H9 (cell line): ENCODE measurements at regions not wholly inside any gene's neighbourhood (a gene's known extent, or its start where the extent isn't known, plus 50 kb on each side); places are given as distances from the start of the nearest gene placed in this dataset.

Source experiments
- DNase-seq: peaks from one replicate; pipeline ENCODE4 v3.0.0-alpha.2; 2017
- H2AFZ ChIP-seq: one replicate; pipeline ENCODE4 v1.6.1; 2013; ENCODE audit warnings: mild to moderate bottlenecking, low read length, control low read depth, moderate library complexity
- H2AK5ac ChIP-seq: 2 replicates; pipeline ENCODE4 v1.6.1; 2013; ENCODE audit warnings: low read length, control low read depth, mixed read lengths; ENCODE audit not compliant: insufficient read length
- H2BK120ac ChIP-seq: one replicate; pipeline ENCODE4 v1.6.1; 2013; ENCODE audit warnings: low read depth, mild to moderate bottlenecking, low read length, control low read depth, inconsistent platforms; ENCODE audit not compliant: poor library complexity, severe bottlenecking
- H2BK12ac ChIP-seq: 2 replicates; pipeline ENCODE4 v1.6.1; 2013; ENCODE audit warnings: low read length, control low read depth, mixed read lengths, low read depth; ENCODE audit not compliant: insufficient read length
- H2BK15ac ChIP-seq: 2 replicates; pipeline ENCODE4 v1.6.1; 2013; ENCODE audit warnings: low read depth, low read length, control low read depth
- H2BK20ac ChIP-seq: one replicate; pipeline ENCODE4 v1.6.1; 2013; ENCODE audit warnings: low read depth, mild to moderate bottlenecking, low read length, control low read depth, inconsistent platforms; ENCODE audit not compliant: poor library complexity, severe bottlenecking
- H2BK5ac ChIP-seq: 2 replicates; pipeline ENCODE4 v1.6.1; 2013; ENCODE audit warnings: low read length, control low read depth, mixed read lengths; ENCODE audit not compliant: insufficient read length
- H3K14ac ChIP-seq: 2 replicates; pipeline ENCODE4 v1.6.1; 2013; ENCODE audit warnings: low read length, control low read depth; ENCODE audit not compliant: insufficient read depth
- H3K18ac ChIP-seq: 2 replicates; pipeline ENCODE4 v1.6.1; 2013; ENCODE audit warnings: low read depth, mild to moderate bottlenecking, mixed read lengths, low read length, control low read depth; ENCODE audit not compliant: insufficient read length
- H3K23ac ChIP-seq: 2 replicates; pipeline ENCODE4 v1.6.1; 2013; ENCODE audit warnings: low read length, control low read depth, mixed read lengths, low read depth; ENCODE audit not compliant: insufficient read length
- H3K23me2 ChIP-seq: 2 replicates; pipeline ENCODE4 v1.6.1; 2013; ENCODE audit warnings: low read depth, mild to moderate bottlenecking, mixed read lengths, low read length, control low read depth; ENCODE audit not compliant: insufficient read length, poor library complexity, severe bottlenecking
- H3K27ac ChIP-seq: 2 replicates; pipeline ENCODE4 v1.5.1; 2013; ENCODE audit warnings: low read length, control low read depth, mixed read lengths, low read depth; ENCODE audit not compliant: insufficient read length
- H3K27me3 ChIP-seq: 2 replicates; pipeline ENCODE4 v1.6.1; 2013; ENCODE audit warnings: low read length, control low read depth, inconsistent platforms; ENCODE audit not compliant: insufficient read depth
- H3K4ac ChIP-seq: 2 replicates; pipeline ENCODE4 v1.6.1; 2013; ENCODE audit warnings: low read depth, mild to moderate bottlenecking, control low read depth, inconsistent platforms, low read length, moderate library complexity
- H3K4me1 ChIP-seq: 2 replicates; pipeline ENCODE4 v1.6.1; 2013; ENCODE audit warnings: low read length, control low read depth, inconsistent platforms; ENCODE audit not compliant: insufficient read depth
- H3K4me2 ChIP-seq: 2 replicates; pipeline ENCODE4 v1.6.1; 2013; ENCODE audit warnings: low read length, control low read depth, mixed read lengths; ENCODE audit not compliant: insufficient read length, insufficient read depth
- H3K56ac ChIP-seq: 2 replicates; pipeline ENCODE4 v1.6.1; 2013; ENCODE audit warnings: low read depth, mild to moderate bottlenecking, mixed read lengths, low read length, control low read depth; ENCODE audit not compliant: insufficient read length
- H3K79me1 ChIP-seq: 2 replicates; pipeline ENCODE4 v1.6.1; 2013; ENCODE audit warnings: low read depth, mild to moderate bottlenecking, moderate library complexity, low read length, control low read depth, inconsistent platforms; ENCODE audit not compliant: insufficient read depth, poor library complexity, severe bottlenecking
- H3K79me2 ChIP-seq: 2 replicates; pipeline ENCODE4 v1.6.1; 2013; ENCODE audit warnings: low read length, control low read depth, inconsistent platforms; ENCODE audit not compliant: insufficient read depth
- H3K9ac ChIP-seq: 2 replicates; pipeline ENCODE4 v1.6.1; 2013; ENCODE audit warnings: low read length, control low read depth, mixed read lengths; ENCODE audit not compliant: insufficient read length; ENCODE audit errors: extremely low read depth
- H3K9me3 ChIP-seq: one replicate; pipeline ENCODE4 v1.6.1; 2013; ENCODE audit warnings: low read depth, low read length, inconsistent platforms; ENCODE audit not compliant: control insufficient read depth
- H3T11ph ChIP-seq: one replicate; pipeline ENCODE4 v1.6.1; 2013; ENCODE audit warnings: mild to moderate bottlenecking, low read length, control low read depth, inconsistent platforms
- H4K20me1 ChIP-seq: one replicate; pipeline ENCODE4 v1.6.1; 2013; ENCODE audit not compliant: control insufficient read depth, insufficient read length, insufficient read depth
- H4K5ac ChIP-seq: 2 replicates; pipeline ENCODE4 v1.6.1; 2013; ENCODE audit warnings: low read depth, mild to moderate bottlenecking, mixed read lengths, low read length, control low read depth; ENCODE audit not compliant: insufficient read length
- H4K8ac ChIP-seq: replicated peaks from 2 replicates; pipeline ENCODE4 v1.6.1; 2013; ENCODE audit warnings: low read length, control low read depth, mixed read lengths, low read depth; ENCODE audit not compliant: insufficient read length
- H4K91ac ChIP-seq: 2 replicates; pipeline ENCODE4 v1.6.1; 2013; ENCODE audit warnings: low read depth, mild to moderate bottlenecking, moderate library complexity, mixed read lengths, low read length, control low read depth; ENCODE audit not compliant: insufficient read length
- H3K27ac Mint-ChIP-seq, 3 experiments: 2 replicates in 2 of 3; 3 replicates in 1 of 3; pipeline ENCODE4 v1.8.0; 2020 to 2021; ENCODE audit warnings: mixed read lengths in 3 of 3, mild to moderate bottlenecking in 1 of 3, moderate library complexity in 1 of 3
- H3K27me3 Mint-ChIP-seq: 2 replicates; pipeline ENCODE4 v1.8.0; 2021; ENCODE audit warnings: low read depth, mild to moderate bottlenecking, moderate library complexity, mixed read lengths
- H3K36me3 Mint-ChIP-seq, 3 experiments: 2 replicates in 2 of 3; 3 replicates in 1 of 3; pipeline ENCODE4 v1.8.0; 2020 to 2021; ENCODE audit warnings: low read depth in 3 of 3, mixed read lengths in 3 of 3; ENCODE audit not compliant: insufficient read depth in 1 of 3
- H3K4me1 Mint-ChIP-seq, 2 experiments: 2 replicates each; pipeline ENCODE4 v1.8.0; 2020; ENCODE audit warnings: mixed read lengths in 2 of 2
- H3K4me3 Mint-ChIP-seq, 2 experiments: 2 replicates in 1 of 2; 3 replicates in 1 of 2; pipeline ENCODE4 v1.8.0; 2020 to 2021; ENCODE audit warnings: mild to moderate bottlenecking in 2 of 2, mixed read lengths in 2 of 2, moderate library complexity in 1 of 2
- H3K9me3 Mint-ChIP-seq, 2 experiments: 2 replicates in 1 of 2; 3 replicates in 1 of 2; pipeline ENCODE4 v1.8.0; 2020; ENCODE audit warnings: mild to moderate bottlenecking in 2 of 2, mixed read lengths in 2 of 2, moderate library complexity in 1 of 2
- WGBS: extraction: QIAGEN DNeasy Blood & Tissue Kit; methylation state at CpG from one replicate; pipeline ENCODE4 v1.1.7; 2013; ENCODE audit warnings: missing lambda C conversion rate, low lambda C conversion rate, mixed read lengths; ENCODE audit not compliant: insufficient read length; ENCODE audit errors: extremely low coverage; 5-methylcytosine and 5-hydroxymethylcytosine counted together
- TF ChIP-seq, protein P1 (sequence below): fragments of 200-600 bp; sonication (generic); conservative IDR thresholded peaks from 3 replicates; pipeline ENCODE4 v1.8.0; 2021; ENCODE audit warnings: antibody characterized with exemption, mild to moderate bottlenecking

- Histone ChIP-seq H3K79me1 (no peaks in the 10 kb centered on the region), H2AFZ (no peak overlapping the region), H2BK20ac (no peak overlapping the region), H2BK120ac (no peak overlapping the region), H3K4me1 (no peaks in the 10 kb centered on the region), H3K27me3 (no peaks in the 10 kb centered on the region), H3K79me2 (no peaks in the 10 kb centered on the region), H3K56ac (no peak overlapping the region), H3T11ph (no peak overlapping the region), H3K14ac (no peak overlapping the region), H2BK15ac (no peak overlapping the region), H3K18ac (no peak overlapping the region), H3K23me2 (no peaks in the 10 kb centered on the region), H3K23ac (no peak overlapping the region), H2BK12ac (no peak overlapping the region), H3K4me2 (no peak overlapping the region), H3K4ac (no peak overlapping the region), H4K8ac (no peak overlapping the region), H3K27ac (no peak overlapping the region), H2AK5ac (no peak overlapping the region), H4K20me1 (no peaks in the 10 kb centered on the region), H3K9me3 (no peaks in the 10 kb centered on the region), H4K5ac (no peak overlapping the region), H3K9ac (no peak overlapping the region), H4K91ac (no peak overlapping the region), H2BK5ac (no peak overlapping the region)
- H3K4me1 Mint-ChIP-seq, result no peaks in the 10 kb centered on the region
- no peak overlapping the region for H3K4me3 Mint-ChIP-seq
- H3K36me3 Mint-ChIP-seq, result no peaks in the 10 kb centered on the region
- no CpG with 5 or more reads among the region's 9 CpGs for whole genome bisulfite sequencing
- no peak overlapping the region for H3K27ac Mint-ChIP-seq
- no peaks in the 10 kb centered on the region for H3K9me3 Mint-ChIP-seq
- TF ChIP-seq, protein P1, sequence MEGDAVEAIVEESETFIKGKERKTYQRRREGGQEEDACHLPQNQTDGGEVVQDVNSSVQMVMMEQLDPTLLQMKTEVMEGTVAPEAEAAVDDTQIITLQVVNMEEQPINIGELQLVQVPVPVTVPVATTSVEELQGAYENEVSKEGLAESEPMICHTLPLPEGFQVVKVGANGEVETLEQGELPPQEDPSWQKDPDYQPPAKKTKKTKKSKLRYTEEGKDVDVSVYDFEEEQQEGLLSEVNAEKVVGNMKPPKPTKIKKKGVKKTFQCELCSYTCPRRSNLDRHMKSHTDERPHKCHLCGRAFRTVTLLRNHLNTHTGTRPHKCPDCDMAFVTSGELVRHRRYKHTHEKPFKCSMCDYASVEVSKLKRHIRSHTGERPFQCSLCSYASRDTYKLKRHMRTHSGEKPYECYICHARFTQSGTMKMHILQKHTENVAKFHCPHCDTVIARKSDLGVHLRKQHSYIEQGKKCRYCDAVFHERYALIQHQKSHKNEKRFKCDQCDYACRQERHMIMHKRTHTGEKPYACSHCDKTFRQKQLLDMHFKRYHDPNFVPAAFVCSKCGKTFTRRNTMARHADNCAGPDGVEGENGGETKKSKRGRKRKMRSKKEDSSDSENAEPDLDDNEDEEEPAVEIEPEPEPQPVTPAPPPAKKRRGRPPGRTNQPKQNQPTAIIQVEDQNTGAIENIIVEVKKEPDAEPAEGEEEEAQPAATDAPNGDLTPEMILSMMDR, result no peak
- no peak for DNase-seq
- peaks cover 2% of the 10 kb centered on the region; the same call in 1 of the 2 replicates for H3K27me3 Mint-ChIP-seq
Observed at GRCh38 chr11:128324051-128324481, 263.3 kb downstream of the ETS1 start.
